GM18499 (cell line): ENCODE measurements at regions not wholly inside any gene's neighbourhood (a gene's known extent, or its start where the extent isn't known, plus 50 kb on each side); places are given as distances from the start of the nearest gene placed in this dataset.
"Not testable (repeated sequence)": the region's sequence is repeated elsewhere in the genome, so short reads cannot be mapped to it uniquely, and the experiment has no call there.

Source experiments
- ATAC-seq: cut with Tn5 transposase; IDR thresholded peaks from one replicate; pipeline ENCODE4 v1.9.1; 2021; ENCODE audit warnings: moderate number of reproducible peaks; ENCODE audit not compliant: insufficient read depth, unreplicated experiment

DNA sequence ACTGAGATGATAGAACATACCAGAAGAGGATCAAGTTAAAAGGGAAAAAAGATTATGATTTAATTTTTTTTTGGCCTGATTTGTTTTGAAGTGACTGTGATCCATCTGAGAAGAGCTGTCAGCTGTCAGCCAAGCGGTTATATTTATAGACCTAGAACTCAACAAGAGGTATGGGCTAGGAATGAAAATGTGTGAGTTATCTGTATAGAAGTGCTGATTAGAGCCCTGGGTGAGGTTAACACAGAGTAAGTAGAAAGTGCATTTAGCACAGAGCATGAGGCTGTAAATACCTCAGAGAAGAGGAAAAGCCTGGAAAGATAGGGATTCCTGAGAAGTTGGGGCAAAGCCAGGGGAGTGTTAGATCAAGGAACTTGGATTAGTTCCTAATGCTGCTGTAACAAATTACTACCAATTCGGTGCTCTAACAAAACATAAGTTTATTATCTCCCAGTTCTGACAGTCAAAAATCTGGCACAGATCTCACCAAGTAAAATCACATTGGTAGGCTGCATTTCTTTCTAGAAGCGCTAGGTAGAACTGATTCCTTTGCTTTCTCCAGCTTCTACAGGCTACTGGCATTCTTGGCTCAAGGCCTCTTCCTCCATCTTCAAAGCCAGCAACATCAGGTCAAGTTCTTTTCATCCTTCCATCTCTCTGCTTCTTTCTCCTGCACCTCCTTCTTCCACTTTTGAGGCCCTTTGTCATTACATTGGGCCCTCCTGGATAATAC is 197.4 kb upstream of the SPHKAP start:
- no peak for ATAC-seq

DNA sequence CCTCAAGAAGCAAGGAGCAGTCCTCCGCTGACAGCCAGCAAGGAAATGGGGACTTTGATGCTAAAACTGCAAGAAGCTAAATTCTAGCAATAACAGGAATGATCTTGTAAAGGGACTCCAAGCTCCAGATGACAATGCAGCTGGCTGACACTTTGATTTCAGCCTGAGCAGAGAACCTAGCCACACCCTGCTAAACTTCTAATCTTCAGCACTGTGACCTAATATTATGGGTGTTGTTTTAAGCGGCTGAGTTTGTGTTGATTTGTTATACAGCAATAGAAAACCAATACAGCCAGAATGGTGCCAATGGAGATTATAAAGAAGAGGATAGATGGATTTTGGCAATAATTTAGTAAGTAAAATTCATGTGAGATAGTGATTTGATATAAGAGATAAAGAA is 196.7 kb upstream of the SPHKAP start:
- no peak for ATAC-seq

DNA sequence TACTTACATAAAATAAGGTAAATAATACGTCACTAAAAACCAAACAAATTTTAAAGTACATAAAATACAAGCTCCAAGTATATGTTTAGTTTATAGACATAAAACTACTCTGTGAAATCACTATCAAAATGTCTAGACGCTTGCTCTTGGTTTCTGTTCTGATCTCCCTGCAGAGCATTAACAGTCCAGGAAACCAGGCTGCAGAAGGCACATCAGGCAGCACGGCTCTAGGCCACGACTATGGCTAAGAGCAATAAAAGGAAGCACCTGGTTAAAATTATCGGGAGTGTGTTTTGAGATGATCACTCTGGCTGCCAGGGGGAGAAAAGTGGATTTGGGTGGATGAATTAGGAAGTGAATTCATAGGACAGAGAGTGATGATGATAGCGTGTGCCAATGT is 196.0 kb upstream of the SPHKAP start:
- no peak for ATAC-seq

DNA sequence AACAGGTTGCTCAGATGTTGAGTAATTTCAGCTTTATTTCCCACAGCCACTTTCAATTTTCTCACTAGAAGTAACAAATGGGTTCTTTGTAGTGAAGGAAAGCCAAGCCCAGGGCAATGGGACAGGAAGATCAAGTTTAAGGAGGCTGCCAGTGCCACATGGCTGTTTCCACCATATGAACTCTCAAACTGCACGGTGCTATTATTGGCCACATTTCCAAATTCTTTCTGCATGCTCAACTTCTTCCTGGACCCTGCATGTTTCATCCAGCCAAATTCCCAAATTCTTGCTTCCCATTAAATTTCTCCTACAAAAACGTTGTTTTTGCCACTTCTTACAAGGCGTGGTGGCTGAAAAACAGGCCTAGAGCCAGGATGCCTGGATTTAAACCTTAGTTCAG is 193.3 kb upstream of the SPHKAP start:
- no peak for ATAC-seq

DNA sequence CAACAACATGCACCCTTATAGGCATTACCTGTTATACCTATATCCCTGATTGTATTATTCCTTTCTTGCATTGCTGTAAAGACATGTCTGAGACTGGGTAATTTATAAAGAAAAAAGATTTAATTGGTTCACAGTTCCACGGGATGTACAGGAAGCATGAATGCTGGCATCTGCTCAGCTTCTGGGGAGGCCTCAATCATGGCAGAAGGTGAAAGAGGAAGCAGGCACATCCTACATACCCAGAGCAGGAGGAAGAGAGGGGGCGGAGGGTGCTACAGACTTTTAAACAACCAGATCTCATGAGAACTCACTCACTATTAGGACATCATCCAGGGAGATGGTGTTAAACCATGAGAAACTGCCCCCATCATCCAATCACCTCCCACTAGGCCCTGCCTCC is 191.7 kb upstream of the SPHKAP start:
- ATAC-seq, result no peak

DNA sequence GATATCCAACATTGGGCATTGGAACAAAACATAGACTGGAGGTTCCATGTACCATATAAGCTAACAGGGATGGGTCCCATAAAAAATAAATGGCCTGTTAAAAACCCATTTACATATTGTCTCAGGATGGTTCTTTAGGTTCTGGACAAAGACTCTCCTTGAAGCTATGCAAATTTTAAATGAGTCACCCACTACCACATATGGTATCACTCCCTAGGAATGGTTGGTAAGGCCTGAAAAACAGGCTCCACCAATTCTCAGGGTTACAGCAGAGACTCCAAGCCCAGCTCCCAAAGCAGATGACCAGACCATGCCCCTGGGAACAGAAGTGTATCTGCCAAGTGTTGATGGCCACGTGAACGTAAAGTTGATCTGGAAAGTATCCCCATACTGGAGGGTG is 190.7 kb upstream of the SPHKAP start:
- no peak for ATAC-seq

DNA sequence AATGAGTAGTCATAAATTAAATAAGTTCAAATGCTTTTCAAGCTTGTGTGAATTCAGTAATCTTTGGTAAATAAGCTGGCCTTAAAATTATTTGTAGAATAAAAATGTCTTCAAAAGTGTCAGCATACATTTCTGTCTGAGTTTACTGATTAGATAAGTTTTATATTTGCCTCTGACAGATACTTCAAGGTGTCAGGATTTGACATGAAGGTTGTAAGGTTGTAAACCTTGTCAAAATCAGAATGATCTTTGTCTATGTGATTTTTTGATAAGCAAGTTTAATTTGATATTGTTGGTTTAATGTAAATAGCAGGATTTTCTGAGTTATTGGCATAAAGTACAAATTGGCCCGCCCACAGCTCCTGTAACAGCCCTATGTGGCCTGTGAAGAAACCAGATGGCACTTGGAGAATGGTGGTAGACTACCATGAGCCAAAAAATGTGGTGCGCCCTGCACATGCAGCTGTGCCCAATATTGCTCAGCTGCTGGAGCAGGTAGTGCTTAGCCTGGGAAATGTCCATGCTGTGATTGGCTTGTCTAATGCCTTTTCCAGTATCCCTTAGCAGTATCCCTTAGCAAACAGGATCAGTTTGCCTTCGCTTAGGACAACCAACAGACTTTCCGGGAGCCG is 188.0 kb upstream of the SPHKAP start:
- ATAC-seq, result no peak

DNA sequence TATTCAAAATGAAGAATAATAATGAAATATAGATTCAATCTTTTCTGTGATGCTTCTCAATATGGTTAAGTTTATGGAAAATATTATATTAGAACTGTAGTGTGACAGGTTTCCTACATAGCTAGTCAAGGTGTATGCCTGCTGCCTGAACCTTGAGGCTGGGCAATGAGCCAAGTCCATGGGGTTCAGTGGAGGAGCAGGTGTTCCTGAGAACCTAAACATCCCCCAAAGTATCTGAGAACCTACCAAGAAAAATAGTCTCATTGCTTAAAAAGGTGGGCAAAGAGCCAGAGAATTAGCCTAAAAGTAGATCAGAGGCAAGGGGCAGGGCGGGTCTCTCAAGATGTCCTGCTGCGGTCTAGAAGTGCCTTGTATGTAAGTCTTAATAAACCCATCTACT is 185.9 kb upstream of the SPHKAP start:
- ATAC-seq, result no peak

DNA sequence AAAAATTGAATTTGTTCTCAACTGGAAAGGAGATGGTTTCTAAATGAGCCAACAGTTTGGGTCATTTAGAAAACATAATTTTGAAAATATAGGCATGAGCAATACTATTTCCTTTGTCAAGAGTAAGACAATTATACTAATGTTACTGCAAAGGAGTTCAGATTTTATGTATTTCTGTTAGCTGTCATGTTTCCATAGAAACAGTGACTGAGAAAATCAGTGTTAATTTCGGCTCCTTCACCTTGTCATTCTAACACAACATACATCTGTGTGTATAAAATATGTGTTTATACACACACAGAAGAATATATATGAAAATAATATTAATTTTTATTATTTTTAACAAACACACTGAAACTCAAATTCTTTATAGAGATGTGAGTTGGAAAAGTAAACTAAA is 178.0 kb upstream of the SPHKAP start:
- no peak for ATAC-seq

DNA sequence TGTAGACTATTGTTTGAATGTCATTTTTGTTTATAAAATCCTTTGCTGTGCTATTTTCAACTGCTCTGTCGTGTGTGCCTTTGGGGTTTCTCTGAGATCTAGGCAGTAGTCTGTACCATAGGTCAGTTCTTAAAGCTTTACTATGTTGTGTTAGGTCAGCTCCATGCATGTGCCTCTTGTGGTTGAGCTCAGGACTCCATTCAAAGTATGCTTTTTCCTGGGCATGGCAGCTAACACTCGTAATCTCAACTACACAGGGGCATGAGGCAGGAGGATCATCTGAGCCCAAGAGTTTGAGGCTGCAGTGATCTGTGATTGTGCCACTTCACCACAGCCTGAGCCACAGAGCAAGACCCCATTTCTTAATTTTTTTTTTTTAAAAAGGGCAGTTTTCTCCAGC is 174.4 kb upstream of the SPHKAP start:
- ATAC-seq, result no peak

DNA sequence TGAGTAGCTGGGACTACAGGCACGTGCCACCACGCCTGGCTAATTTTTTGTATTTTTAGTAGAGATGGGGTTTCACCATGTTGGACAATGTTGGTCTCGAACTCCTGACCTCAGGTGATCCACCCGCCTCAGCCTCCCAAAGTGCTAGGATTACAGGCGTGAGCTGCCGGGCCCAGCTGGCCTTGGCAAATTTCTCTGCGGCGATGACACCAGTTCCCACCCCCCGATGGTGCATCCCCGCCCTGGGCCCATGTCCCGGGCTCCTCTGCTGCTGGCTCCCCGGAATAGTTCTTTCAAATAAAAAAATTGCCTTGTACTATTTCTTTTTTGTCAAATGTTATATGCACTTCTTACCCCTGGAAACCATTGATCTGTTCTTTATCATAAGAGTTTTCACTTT is 171.5 kb upstream of the SPHKAP start:
- not testable (repeated sequence) for ATAC-seq

DNA sequence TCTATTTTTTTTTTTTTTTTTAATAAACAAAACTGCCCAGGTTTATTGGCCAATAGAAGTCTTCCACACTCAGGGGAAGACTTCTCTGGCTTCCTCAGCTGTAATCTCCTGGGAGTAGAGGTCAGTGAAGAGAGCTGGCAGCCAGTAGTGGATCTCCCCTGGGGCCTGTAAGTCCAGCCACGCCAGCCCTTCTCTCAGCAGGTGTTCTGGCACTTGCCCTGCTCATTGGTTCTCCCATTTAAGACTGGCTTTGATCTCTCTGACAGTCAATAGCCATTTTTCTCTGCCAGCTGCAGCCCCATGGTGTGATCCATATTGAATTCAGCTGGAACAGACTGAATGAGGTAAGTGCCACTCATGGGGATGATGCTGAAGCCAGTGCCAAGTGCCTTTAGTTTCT is 170.6 kb upstream of the SPHKAP start:
- no peak for ATAC-seq

DNA sequence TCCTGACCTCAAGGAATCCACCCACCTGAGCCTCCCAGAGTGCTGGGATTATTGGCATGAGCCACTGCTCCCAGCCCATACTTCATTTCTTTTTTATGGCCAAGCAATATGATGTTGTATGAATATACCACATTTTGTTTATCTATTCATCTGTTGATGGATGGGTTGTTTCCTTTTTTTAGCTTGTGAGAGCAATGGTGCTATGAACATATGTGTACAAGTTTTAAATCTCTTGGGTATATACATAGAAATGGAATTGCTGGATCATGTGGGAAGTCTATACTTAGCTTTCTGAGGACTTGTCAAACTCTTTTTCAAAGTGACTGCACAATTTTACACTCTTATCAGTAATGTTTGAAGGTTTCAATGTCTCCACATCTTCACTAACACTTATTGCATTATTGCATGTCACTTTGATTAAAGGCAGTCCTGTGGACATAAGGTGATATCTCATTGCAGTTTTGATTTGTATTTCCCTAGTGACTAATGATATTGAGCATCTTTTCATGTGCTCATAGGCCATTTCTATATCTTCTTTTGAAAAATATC is 167.1 kb upstream of the SPHKAP start:
- no peak for ATAC-seq

DNA sequence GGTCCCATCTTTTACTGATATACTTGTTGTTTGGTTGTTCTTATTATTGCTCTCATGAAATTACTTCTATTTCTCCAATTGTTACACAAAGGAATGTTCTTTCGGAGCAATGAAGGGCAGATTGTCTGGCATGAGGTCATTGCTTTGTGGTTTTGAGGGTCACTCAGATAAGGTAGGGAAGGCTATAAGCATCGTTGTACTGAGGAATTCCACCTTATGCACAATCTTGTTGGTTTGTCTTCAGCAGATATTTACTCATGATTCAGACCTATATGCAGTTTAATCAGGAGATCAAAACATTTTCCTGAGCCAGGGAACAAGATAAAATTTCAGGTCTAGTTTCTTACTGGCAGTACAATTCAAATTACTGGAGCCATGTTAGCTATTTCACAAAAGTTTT is 163.0 kb upstream of the SPHKAP start:
- ATAC-seq, result no peak

DNA sequence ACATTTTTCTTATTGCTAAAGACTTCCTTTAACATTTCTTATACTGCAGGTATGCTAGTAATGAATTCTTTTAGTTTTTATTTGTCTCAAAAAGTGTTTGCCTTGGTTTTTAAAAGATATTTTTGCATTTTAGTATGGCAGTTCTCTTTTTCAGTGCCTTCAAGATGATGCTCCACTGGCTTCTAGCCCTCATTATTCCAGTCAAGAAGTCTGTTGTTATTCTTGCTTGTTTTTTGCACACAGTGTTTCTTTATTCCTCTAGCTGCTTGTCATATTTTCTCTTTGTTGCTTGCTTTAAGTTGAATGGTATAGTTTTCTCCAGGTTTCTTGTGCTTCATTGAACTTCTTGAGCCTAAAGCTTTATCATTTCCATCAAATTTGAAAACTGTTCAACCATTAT is 158.0 kb upstream of the SPHKAP start:
- ATAC-seq, result no peak

DNA sequence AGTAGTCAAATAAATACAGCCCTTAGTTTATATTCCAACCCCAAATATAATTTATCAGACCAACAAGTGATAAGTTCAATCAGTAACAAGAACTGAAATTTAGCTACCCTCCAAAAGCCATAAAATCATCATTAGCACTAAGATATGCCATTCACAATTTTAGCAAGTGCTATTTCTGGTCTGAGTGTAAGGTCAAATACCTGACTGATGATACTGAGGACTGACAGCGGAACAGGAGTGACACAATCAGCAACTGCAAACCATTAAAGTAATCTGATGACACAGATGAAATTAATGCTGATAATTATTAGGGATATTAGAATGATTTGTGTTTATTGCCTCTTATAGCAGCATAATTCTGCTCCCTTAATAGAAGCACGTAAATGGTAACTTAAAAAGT is 152.7 kb upstream of the SPHKAP start:
- ATAC-seq, result no peak

DNA sequence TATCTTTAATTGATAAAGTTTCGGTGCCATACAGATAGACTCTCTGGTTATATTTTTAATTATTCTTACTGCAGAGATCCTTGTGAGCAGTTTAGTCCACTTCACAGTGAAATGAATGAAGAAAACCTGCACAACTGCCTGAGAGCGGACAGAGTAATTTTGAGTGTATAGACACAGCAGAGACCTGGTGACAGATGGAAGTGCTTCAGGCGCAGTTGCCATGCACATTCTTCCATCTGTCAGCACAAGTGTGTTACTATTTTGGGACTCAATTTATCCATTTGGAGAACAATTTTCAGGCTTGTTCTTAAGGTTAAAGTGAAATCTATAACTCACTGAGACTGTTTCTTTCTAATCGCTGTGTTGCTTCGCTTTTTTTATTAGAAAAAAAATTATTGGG is 147.8 kb upstream of the SPHKAP start:
- no peak for ATAC-seq

DNA sequence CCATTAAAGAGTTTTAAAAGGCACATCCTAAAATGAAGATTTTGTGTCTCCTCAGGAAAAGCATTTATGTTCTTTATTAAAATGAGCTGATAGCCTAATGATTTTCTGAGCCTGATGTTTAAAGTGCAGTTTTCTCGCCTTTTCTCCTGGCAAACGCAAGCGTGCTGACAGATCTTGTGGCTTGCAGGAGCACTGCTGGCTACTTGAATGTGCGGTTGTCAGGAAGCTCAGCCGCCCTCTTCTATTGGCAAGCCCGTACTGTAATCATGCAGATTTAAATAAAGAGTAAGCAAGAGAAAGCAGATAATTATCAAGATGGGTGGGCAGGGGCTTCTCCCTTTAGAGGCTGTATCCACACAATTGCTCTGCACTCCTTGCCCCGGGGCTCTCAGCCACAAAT is 139.5 kb upstream of the SPHKAP start:
- ATAC-seq, result no peak

DNA sequence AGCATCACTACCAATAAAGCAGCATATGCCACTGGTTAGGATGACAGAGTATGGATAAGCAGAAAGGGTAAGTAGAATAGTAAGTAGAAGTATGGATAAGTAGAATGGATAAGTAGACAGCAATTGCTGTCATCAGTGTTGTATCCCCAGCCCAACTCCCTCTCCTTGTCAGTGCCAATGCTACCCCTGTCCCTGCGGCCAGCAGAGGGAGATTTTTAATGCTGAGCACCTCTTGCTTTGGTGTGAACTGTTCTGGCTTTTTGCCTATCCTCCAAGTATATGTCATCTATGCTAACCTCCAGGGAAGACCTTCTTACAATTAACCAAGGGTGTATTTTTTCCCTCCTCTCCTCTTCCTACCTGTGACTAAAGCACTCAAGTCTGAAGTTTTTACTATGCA is 136.7 kb upstream of the SPHKAP start:
- ATAC-seq, result no peak

DNA sequence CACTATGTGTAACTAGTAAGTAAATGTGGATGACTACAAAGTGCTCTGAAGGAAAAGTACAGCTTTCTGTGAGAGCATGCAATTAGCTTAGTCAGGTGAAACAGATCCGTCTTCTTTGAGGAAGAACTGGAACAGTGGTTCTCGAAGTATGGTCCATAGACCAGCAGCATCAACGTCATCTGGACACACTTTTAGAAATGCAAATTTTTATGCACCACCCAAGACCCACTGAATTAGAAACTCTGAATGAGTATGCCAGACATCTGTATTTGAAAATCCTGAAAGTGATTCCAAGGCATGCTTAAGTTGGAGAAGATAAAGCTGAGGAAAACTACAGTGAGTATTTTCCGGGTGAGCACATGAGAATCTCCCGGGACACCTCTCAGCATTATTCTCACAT is 130.7 kb upstream of the SPHKAP start:
- no peak for ATAC-seq

DNA sequence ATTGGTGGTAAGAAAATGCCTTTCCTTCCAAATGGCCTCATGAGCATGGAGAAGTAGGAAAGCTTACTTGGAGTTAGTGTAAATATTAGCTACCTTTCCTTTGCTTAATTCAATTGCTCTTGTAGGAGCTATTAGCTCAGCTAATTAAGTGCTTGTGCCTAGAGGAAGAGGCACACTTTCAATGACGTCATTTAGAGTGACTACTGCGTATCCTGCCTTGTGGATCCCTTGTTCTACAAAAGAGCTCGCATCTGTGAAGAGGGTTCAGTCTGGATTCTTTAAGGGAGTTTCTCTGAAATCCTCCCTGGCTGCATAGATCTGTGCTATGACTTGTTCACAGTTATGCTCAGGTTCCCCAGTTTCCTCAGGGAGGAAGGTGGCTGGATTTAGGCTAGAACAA is 122.5 kb upstream of the SPHKAP start:
- ATAC-seq, result no peak

DNA sequence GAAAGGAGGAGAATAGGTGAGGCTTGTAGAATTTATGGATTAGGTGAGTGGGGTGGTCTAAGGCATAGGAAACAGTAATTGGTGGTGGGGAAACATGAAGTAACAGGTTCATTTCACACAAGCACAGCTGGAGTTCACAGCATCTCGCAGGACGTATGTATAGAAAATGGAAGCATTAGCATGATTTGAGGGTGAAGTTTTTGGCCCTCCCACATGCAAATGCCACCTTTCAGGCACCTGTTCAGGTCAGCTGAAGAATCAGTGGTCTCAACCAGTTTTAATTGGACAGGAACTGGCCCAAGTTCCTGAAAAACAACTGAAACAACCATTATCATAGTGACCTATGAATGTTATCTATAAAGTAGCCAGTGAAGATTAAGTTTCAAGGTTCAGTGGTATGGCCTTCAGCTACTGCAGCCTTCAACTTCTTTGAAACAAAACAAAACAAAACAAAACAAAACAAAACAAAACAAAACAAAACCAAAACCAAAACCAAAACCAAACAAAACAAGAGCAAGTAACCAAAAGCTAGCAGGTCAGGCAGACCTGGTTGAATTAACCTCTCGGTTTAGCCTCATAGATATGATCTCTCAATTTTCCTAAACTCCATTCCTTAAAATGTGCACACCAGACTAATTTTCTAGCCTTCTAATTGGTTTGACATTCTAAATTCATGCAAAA is 102.1 kb upstream of the SPHKAP start:
- ATAC-seq, result no peak
